ENCODE measurements at regions not wholly inside any gene's neighbourhood (a gene's known extent, or its start where the extent isn't known, plus 50 kb on each side); places are given as distances from the start of the nearest gene placed in this dataset.

- H3K9ac ChIP-seq (ENCODE audit: low read length) = no peak overlapping the region
- 0 out of 4 replicates have a peak, but pooled peaks cover 0 to 5% of the 10 kb centered on the region in 2 experiments for H3K9me3 ChIP-seq (ENCODE audit: control insufficient read depth in 1 of 2, insufficient read depth in 1 of 2, low read depth in 1 of 2, low read length in 2 of 2)
- no peak for ATAC-seq
- H4K20me1 ChIP-seq (ENCODE audit: insufficient read depth) = no peaks in the 10 kb centered on the region
- intact Hi-C loops (cut with micrococcal nuclease) = loop anchor here (10.0 kb wide), 1 partner anchor 165 kb away; no protein-coding TSS in a partner anchor
- no peak overlapping the region for H2AFZ ChIP-seq (ENCODE audit: low read depth, low read length, poor library complexity, severe bottlenecking)
- TF ChIP-seq POLR2A (IDR thresholded peaks at IDR 0.05; ENCODE audit: borderline replicate concordance, extremely low read depth, insufficient read depth, insufficient read length) (no peak), MAX (IDR thresholded peaks at IDR 0.05) (no peak), SP1 (IDR thresholded peaks at IDR 0.05; ENCODE audit: low read depth) (no peak), ZFX (IDR thresholded peaks at IDR 0.05) (no peak), JUND (IDR thresholded peaks at IDR 0.05) (no peak), EZH2phosphoT487 (IDR thresholded peaks at IDR 0.05; ENCODE audit: borderline replicate concordance) (no peak), FOSL1 (IDR thresholded peaks at IDR 0.05; ENCODE audit: low read depth) (no peak), POLR2AphosphoS5 (IDR thresholded peaks at IDR 0.05; ENCODE audit: low read depth, low read length) (no peak), REST (IDR thresholded peaks at IDR 0.05; ENCODE audit: low read depth) (no peak), TCF7L2 (IDR thresholded peaks at IDR 0.05; ENCODE audit: borderline replicate concordance, extremely low read depth, insufficient read depth, insufficient read length) (no peak), ELF1 (IDR thresholded peaks at IDR 0.05; ENCODE audit: borderline replicate concordance, low read depth) (no peak), ZNF274 (IDR thresholded peaks at IDR 0.05; ENCODE audit: low read depth, low read length) (no peak), SRF (IDR thresholded peaks at IDR 0.05; ENCODE audit: low read depth) (no peak), RAD21 (IDR thresholded peaks at IDR 0.05; ENCODE audit: low read depth) (no peak), EZH2 (IDR thresholded peaks at IDR 0.05) (no peak), CEBPB (IDR thresholded peaks at IDR 0.05; ENCODE audit: low read depth) (no peak), SIN3A (IDR thresholded peaks at IDR 0.05; ENCODE audit: low read depth) (no peak)
- TF ChIP-seq, protein P1, sequence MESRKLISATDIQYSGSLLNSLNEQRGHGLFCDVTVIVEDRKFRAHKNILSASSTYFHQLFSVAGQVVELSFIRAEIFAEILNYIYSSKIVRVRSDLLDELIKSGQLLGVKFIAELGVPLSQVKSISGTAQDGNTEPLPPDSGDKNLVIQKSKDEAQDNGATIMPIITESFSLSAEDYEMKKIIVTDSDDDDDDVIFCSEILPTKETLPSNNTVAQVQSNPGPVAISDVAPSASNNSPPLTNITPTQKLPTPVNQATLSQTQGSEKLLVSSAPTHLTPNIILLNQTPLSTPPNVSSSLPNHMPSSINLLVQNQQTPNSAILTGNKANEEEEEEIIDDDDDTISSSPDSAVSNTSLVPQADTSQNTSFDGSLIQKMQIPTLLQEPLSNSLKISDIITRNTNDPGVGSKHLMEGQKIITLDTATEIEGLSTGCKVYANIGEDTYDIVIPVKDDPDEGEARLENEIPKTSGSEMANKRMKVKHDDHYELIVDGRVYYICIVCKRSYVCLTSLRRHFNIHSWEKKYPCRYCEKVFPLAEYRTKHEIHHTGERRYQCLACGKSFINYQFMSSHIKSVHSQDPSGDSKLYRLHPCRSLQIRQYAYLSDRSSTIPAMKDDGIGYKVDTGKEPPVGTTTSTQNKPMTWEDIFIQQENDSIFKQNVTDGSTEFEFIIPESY (IDR thresholded peaks at IDR 0.05; ENCODE audit: extremely low read depth, insufficient replicate concordance, low read length) = no peak
- H3K4me2 ChIP-seq (ENCODE audit: low read length) = no peak overlapping the region
- H3K27me3 ChIP-seq (ENCODE audit: insufficient read depth, low read length) = no peaks in the 10 kb centered on the region; the same call in 1 of the 2 replicates
- H3K9me2 ChIP-seq (ENCODE audit: insufficient read depth) = no peaks in the 10 kb centered on the region
- no peaks in the 10 kb centered on the region for H3K79me2 ChIP-seq (ENCODE audit: insufficient read depth, low read length)
- no TSS peak for BruUV-seq (replicated peaks)
- RAD21 ChIA-PET (ENCODE audit: low non-redundant PET in 1 of 2, low total read pairs in 2 of 2, uncharacterized antibody in 2 of 2, unreplicated experiment in 2 of 2) = no interaction called here
- H3K27ac ChIP-seq (ENCODE audit: low read depth, low read length) = no peak overlapping the region
- H3K4me1 ChIP-seq (ENCODE audit: control insufficient read depth in 1 of 2, insufficient read depth in 2 of 2, low read length in 2 of 2) = no peaks in the 10 kb centered on the region
- no peaks in the 10 kb centered on the region for H3K36me3 ChIP-seq (ENCODE audit: control insufficient read depth in 1 of 2, insufficient read depth in 2 of 2, low read length in 2 of 2)
- POLR2A ChIA-PET = no interaction called here
- DNase-seq (ENCODE audit: low read depth, low spot score) = no peak
- CTCF ChIA-PET = no interaction called here
- no peak overlapping the region for H3K4me3 ChIP-seq (replicated peaks in 1 of 2; ENCODE audit: low read depth in 1 of 2, low read length in 2 of 2)
These were observed 119.7 kb upstream of the TMCC3 start for GRCh38 chr12:94769776-94770759.

All from HCT116 (cell line).